ENCODE measurements at regions not wholly inside any gene's neighbourhood (a gene's known extent, or its start where the extent isn't known, plus 50 kb on each side); places are given as distances from the start of the nearest gene placed in this dataset.
"Not testable (repeated sequence)": the region's sequence is repeated elsewhere in the genome, so short reads cannot be mapped to it uniquely, and the experiment has no call there.

GRCh38 chr6:6872459-6873344 is 235.1 kb upstream of the RREB1 start:
- no peak for DNase-seq (ENCODE audit: low spot score)
- no peak for TF ChIP-seq CTCF (IDR thresholded peaks at IDR 0.05; ENCODE audit: extremely low read depth, missing control alignments)

- no peak for DNase-seq (ENCODE audit: low spot score)
- no peak for TF ChIP-seq CTCF (IDR thresholded peaks at IDR 0.05; ENCODE audit: extremely low read depth, missing control alignments)
Measured at GRCh38 chr6:6873778-6874177, 234.0 kb upstream of the RREB1 start.

GRCh38 chr6:6875818-6876470 is 231.8 kb upstream of the RREB1 start:
- no peak for TF ChIP-seq CTCF (IDR thresholded peaks at IDR 0.05; ENCODE audit: extremely low read depth, missing control alignments)
- no peak for DNase-seq (ENCODE audit: low spot score)

DNA sequence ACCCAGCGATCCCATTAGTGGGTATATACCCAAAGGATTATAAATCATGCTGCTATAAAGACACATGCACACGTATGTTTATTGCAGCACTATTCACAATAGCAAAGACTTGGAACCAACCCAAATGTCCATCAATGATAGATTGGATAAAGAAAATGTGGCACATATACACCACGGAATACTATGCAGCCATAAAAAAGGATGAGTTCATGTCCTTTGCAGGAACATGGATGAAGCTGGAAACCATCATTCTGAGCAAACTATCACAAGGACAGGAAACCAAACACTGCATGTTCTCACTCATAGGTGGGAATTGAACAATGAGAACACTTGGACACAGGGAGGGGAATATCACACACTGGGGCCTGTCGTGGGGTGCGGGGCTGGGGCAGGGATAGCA is 230.0 kb upstream of the RREB1 start:
- not testable (repeated sequence) for DNase-seq (ENCODE audit: low spot score)

DNA sequence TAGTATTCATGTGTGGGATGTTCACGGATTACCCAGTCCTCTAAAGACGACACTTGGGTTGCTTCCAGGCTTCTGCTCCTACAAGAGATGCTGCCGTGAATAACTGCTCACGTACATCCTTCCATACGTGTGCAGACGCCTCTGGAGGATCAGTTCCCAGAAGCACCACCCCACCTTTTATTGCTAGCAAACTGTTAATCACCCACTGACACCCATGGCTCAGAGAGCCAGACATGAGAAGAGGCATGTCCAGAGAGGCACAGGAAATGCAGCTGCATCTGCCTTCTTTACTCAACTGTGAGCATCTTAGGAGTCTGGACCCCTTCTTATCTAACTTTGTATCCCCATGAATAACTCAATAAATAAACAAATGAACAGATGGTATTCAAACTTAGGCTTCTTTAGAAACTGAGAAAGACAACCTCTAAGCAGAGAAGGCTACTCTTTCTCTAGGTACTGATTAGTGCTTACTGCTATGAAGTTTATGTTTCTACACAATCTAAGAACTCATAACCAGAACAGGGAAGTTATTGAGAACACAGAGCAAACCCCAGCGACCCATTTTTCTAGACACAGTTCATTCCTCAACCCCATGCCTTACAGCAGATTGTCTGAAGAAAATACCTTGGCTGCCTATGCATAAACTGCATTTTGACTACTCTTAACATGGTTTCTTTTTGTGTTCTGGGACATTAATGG is 228.7 kb upstream of the RREB1 start:
- DNase-seq (ENCODE audit: low spot score), result no peak

DNA sequence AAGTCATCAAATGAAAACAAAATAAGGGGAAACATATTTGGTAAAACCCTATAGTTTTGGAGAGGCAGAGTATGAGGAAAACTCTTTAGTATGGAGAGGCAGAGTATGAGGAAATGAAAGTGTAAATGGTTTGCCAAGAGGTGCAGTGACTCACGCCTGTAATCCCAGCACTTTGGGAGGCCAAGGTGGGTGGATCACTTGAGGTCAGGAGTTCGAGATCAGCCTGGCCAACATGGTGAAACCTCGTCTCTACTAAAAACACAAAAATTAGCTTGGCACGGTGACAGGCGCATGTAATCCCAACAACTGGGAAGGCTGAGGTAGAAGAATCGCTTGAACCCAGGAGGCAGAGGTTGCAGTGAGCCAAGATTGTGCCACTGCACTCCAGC is 228.2 kb upstream of the RREB1 start:
- not testable (repeated sequence) for DNase-seq (ENCODE audit: low spot score)

More for the DNA sequence above, 228.7 kb upstream of the RREB1 start:
- no peak for TF ChIP-seq CTCF (IDR thresholded peaks at IDR 0.05; ENCODE audit: extremely low read depth, missing control alignments)

- DNase-seq (ENCODE audit: low spot score), result no peak
Measured at GRCh38 chr6:6880745-6881437, 226.9 kb upstream of the RREB1 start.

More at GRCh38 chr6:6880745-6881437, 226.9 kb upstream of the RREB1 start:
- TF ChIP-seq CTCF (IDR thresholded peaks at IDR 0.05; ENCODE audit: extremely low read depth, missing control alignments), result no peak
